ENCODE measurements at regions not wholly inside any gene's neighbourhood (a gene's known extent, or its start where the extent isn't known, plus 50 kb on each side); places are given as distances from the start of the nearest gene placed in this dataset.

- no peak overlapping the region for H2AFZ ChIP-seq (ENCODE audit: low read depth, low read length)
- peaks cover 8% of the 10 kb centered on the region for H3K4me1 ChIP-seq (ENCODE audit: insufficient read depth, low read length)
- Mint-ChIP-seq H3K36me3 (ENCODE audit: low read depth, unreplicated experiment) (no peaks in the 10 kb centered on the region), H3K4me1 (ENCODE audit: low read depth, unreplicated experiment) (peaks cover 30% of the 10 kb centered on the region), H3K27me3 (ENCODE audit: low read depth, unreplicated experiment) (no peaks in the 10 kb centered on the region), H3K9me3 (ENCODE audit: unreplicated experiment) (peaks cover 3% of the 10 kb centered on the region), H3K4me3 (ENCODE audit: unreplicated experiment) (no peak overlapping the region), H3K27ac (ENCODE audit: unreplicated experiment) (peak overlapping the region; percentile 94)
- no peaks in the 10 kb centered on the region for H3K9me3 ChIP-seq (ENCODE audit: insufficient read depth, low read depth, low read length)
- H3K79me2 ChIP-seq (ENCODE audit: insufficient read depth, low read length): no peaks in the 10 kb centered on the region
- DNase-seq (ENCODE audit: low read depth) (peak; percentile 82), FAIRE-seq (no peak)
- peak overlapping the region; percentile 14 for H3K4me2 ChIP-seq (ENCODE audit: low read length)
- H3K4me3 ChIP-seq (ENCODE audit: insufficient read depth, low read depth, low read length): no peak overlapping the region
- TF ChIP-seq CTCF (IDR thresholded peaks at IDR 0.05; ENCODE audit: insufficient read depth, low read depth, low read length) (no peak), EZH2 (IDR thresholded peaks at IDR 0.05; ENCODE audit: insufficient read depth, low read length) (no peak)
- H3K27ac ChIP-seq (ENCODE audit: low read depth, low read length): no peak overlapping the region
- no peaks in the 10 kb centered on the region for H3K36me3 ChIP-seq (ENCODE audit: insufficient read depth, low read length)
- no peaks in the 10 kb centered on the region for H3K27me3 ChIP-seq (ENCODE audit: insufficient read depth, low read length)
- no peaks in the 10 kb centered on the region for H4K20me1 ChIP-seq (ENCODE audit: insufficient read depth, low read length)
- H3K9ac ChIP-seq (ENCODE audit: low read length): no peak overlapping the region
Observed at GRCh38 chr1:168636642-168637111, 60.3 kb downstream of the XCL1 start.

DNA sequence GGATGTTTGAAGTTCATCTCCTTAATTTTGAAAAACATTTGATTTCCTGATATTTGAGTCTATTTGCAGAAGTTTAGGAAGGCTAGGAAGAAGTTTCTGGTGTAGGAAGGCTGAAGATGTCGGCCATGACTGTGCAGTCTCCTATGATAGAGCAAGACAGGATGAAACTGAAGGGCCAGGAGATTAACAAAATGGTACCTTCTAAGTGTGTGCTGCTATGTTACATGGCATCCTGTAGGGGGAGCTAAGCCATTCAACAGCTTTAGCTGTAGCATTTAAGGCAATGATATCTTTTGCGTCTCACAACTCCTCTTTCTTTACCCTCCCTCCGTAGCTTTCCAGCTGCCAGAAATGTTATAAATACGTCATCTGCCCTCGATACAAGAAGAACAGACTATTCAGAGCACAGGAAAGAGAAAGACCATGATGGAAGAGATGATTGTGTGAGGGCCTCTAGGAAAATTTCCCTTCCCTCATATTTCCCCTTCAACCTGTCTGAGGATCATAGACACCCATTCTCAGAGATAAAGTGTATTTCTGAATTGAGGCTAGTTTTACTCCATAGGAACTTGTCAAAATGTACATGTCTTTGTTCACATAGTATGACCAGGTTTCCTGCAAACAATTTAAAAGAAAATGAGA, 61.1 kb downstream of the XCL1 start:
- H3K27me3 ChIP-seq (ENCODE audit: insufficient read depth, low read length): no peaks in the 10 kb centered on the region
- no peaks in the 10 kb centered on the region for H3K79me2 ChIP-seq (ENCODE audit: insufficient read depth, low read length)
- Mint-ChIP-seq H3K9me3 (ENCODE audit: unreplicated experiment) (peaks cover 4% of the 10 kb centered on the region), H3K27me3 (ENCODE audit: low read depth, unreplicated experiment) (no peaks in the 10 kb centered on the region), H3K36me3 (ENCODE audit: low read depth, unreplicated experiment) (no peaks in the 10 kb centered on the region), H3K4me1 (ENCODE audit: low read depth, unreplicated experiment) (peaks cover 30% of the 10 kb centered on the region), H3K27ac (ENCODE audit: unreplicated experiment) (peak overlapping the region; percentile 94), H3K4me3 (ENCODE audit: unreplicated experiment) (no peak overlapping the region)
- H3K4me3 ChIP-seq (ENCODE audit: insufficient read depth, low read depth, low read length): no peak overlapping the region
- peaks cover 8% of the 10 kb centered on the region for H3K4me1 ChIP-seq (ENCODE audit: insufficient read depth, low read length)
- H3K4me2 ChIP-seq (ENCODE audit: low read length): no peak overlapping the region
- no peak overlapping the region for H2AFZ ChIP-seq (ENCODE audit: low read depth, low read length)
- H3K9ac ChIP-seq (ENCODE audit: low read length): no peak overlapping the region
- FAIRE-seq: no peak
- no peak overlapping the region for H3K27ac ChIP-seq (ENCODE audit: low read depth, low read length)
- no peak for DNase-seq (ENCODE audit: low read depth)
- no peaks in the 10 kb centered on the region for H4K20me1 ChIP-seq (ENCODE audit: insufficient read depth, low read length)
- H3K36me3 ChIP-seq (ENCODE audit: insufficient read depth, low read length): no peaks in the 10 kb centered on the region
- H3K9me3 ChIP-seq (ENCODE audit: insufficient read depth, low read depth, low read length): no peaks in the 10 kb centered on the region
- TF ChIP-seq EZH2 (IDR thresholded peaks at IDR 0.05; ENCODE audit: insufficient read depth, low read length) (no peak), CTCF (IDR thresholded peaks at IDR 0.05; ENCODE audit: insufficient read depth, low read depth, low read length) (peak; percentile 55)

DNA sequence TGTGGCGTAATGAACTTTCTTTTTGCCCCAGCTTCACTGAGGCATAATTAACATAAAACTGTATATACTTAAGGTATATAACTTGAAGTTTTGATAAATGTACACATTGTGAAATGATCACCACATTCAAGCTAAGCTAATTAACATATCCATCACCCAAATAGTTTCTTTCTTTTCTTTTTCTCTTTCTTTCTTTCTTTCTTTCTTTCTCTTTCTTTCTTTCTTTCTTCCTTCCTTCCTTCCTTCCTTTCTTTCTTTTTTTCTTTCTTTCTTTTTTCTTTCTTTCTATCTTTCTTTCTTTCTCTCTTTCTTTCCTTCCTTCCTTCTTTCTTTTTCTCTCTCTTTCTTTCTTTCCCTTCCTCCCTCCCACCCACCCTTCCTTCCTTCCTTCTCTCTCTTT, 62.5 kb downstream of the XCL1 start:
- no peak for DNase-seq (ENCODE audit: low read depth)
- no peak overlapping the region for H3K4me2 ChIP-seq (ENCODE audit: low read length)
- no peak overlapping the region for H3K9ac ChIP-seq (ENCODE audit: low read length)
- peaks cover 7% of the 10 kb centered on the region for H3K9me3 Mint-ChIP-seq (ENCODE audit: unreplicated experiment)
- H3K9me3 ChIP-seq (ENCODE audit: insufficient read depth, low read depth, low read length): no peaks in the 10 kb centered on the region
- H3K4me1 ChIP-seq (ENCODE audit: insufficient read depth, low read length): peaks cover 13% of the 10 kb centered on the region
- TF ChIP-seq EZH2 (IDR thresholded peaks at IDR 0.05; ENCODE audit: insufficient read depth, low read length): no peak
- TF ChIP-seq CTCF (IDR thresholded peaks at IDR 0.05; ENCODE audit: insufficient read depth, low read depth, low read length): no peak
- H3K27me3 ChIP-seq (ENCODE audit: insufficient read depth, low read length): no peaks in the 10 kb centered on the region
- H3K36me3 ChIP-seq (ENCODE audit: insufficient read depth, low read length): no peaks in the 10 kb centered on the region
- no peak overlapping the region for H3K27ac ChIP-seq (ENCODE audit: low read depth, low read length)
- FAIRE-seq: no peak
- H2AFZ ChIP-seq (ENCODE audit: low read depth, low read length): no peak overlapping the region
- H3K27me3 Mint-ChIP-seq (ENCODE audit: low read depth, unreplicated experiment): no peaks in the 10 kb centered on the region
- H3K36me3 Mint-ChIP-seq (ENCODE audit: low read depth, unreplicated experiment): no peaks in the 10 kb centered on the region
- H3K4me3 Mint-ChIP-seq (ENCODE audit: unreplicated experiment): no peak overlapping the region
- H4K20me1 ChIP-seq (ENCODE audit: insufficient read depth, low read length): no peaks in the 10 kb centered on the region
- H3K79me2 ChIP-seq (ENCODE audit: insufficient read depth, low read length): no peaks in the 10 kb centered on the region
- no peak overlapping the region for H3K4me3 ChIP-seq (ENCODE audit: insufficient read depth, low read depth, low read length)
- H3K4me1 Mint-ChIP-seq (ENCODE audit: low read depth, unreplicated experiment): peaks cover 30% of the 10 kb centered on the region
- peak overlapping the region; percentile 76 for H3K27ac Mint-ChIP-seq (ENCODE audit: unreplicated experiment)
